ENCODE measurements at regions not wholly inside any gene's neighbourhood (a gene's known extent, or its start where the extent isn't known, plus 50 kb on each side); places are given as distances from the start of the nearest gene placed in this dataset.

- Histone ChIP-seq H3K27me3 (ENCODE audit: insufficient read depth, low read depth, low read length) (no peaks in the 10 kb centered on the region), H3K79me2 (replicated peaks; ENCODE audit: insufficient read depth, low read length) (no peaks in the 10 kb centered on the region), H3K36me3 (ENCODE audit: insufficient read depth, low read length) (no peaks in the 10 kb centered on the region), H3K9me2 (ENCODE audit: insufficient read depth, low read length) (no peaks in the 10 kb centered on the region), H3K27ac (ENCODE audit: low read length) (no peak overlapping the region), H3K9me3 (ENCODE audit: low read length) (no peaks in the 10 kb centered on the region), H4K20me1 (ENCODE audit: insufficient read depth) (no peaks in the 10 kb centered on the region), H3F3A (ENCODE audit: insufficient read depth, low read length, poor library complexity, severe bottlenecking) (no peaks in the 10 kb centered on the region), H3K9ac (ENCODE audit: low read length) (no peak overlapping the region), H3K4me3 (ENCODE audit: low read length) (no peak overlapping the region), H3K4me2 (ENCODE audit: low read length) (no peak overlapping the region), H2AFZ (ENCODE audit: low read depth, low read length) (no peak overlapping the region)
- TF ChIP-seq RAD21 (conservative IDR thresholded peaks at IDR 0.05) (no peak), POLR2AphosphoS5 (IDR thresholded peaks at IDR 0.05) (no peak), EZH2 (IDR thresholded peaks at IDR 0.05; ENCODE audit: borderline replicate concordance, insufficient read depth, low read length, poor library complexity, severe bottlenecking) (no peak), TAF1 (IDR thresholded peaks at IDR 0.05; ENCODE audit: low read depth) (no peak), REST (IDR thresholded peaks at IDR 0.05; ENCODE audit: borderline replicate concordance) (no peak), EP300 (conservative IDR thresholded peaks at IDR 0.05; ENCODE audit: poor library complexity, severe bottlenecking) (no peak), CTCF (IDR thresholded peaks at IDR 0.05; ENCODE audit: poor library complexity, severe bottlenecking) (no peak), SMC3 (conservative IDR thresholded peaks at IDR 0.05; ENCODE audit: poor library complexity) (no peak), MXI1 (conservative IDR thresholded peaks at IDR 0.05; ENCODE audit: poor library complexity, severe bottlenecking) (no peak)
Measured at GRCh38 chr9:75739884-75740611, 150.4 kb upstream of the PCSK5 start.

GRCh38 chr9:75743855-75744254 lies 146.6 kb upstream of the PCSK5 start:
- Histone ChIP-seq H3K27me3 (ENCODE audit: insufficient read depth, low read depth, low read length) (no peaks in the 10 kb centered on the region), H3K4me2 (ENCODE audit: low read length) (no peak overlapping the region), H4K20me1 (ENCODE audit: insufficient read depth) (no peaks in the 10 kb centered on the region), H3K79me2 (replicated peaks; ENCODE audit: insufficient read depth, low read length) (no peaks in the 10 kb centered on the region), H3K36me3 (ENCODE audit: insufficient read depth, low read length) (no peaks in the 10 kb centered on the region), H3F3A (ENCODE audit: insufficient read depth, low read length, poor library complexity, severe bottlenecking) (no peaks in the 10 kb centered on the region), H3K9ac (ENCODE audit: low read length) (no peak overlapping the region), H3K9me2 (ENCODE audit: insufficient read depth, low read length) (no peaks in the 10 kb centered on the region), H3K27ac (ENCODE audit: low read length) (no peak overlapping the region), H2AFZ (ENCODE audit: low read depth, low read length) (no peak overlapping the region), H3K4me3 (ENCODE audit: low read length) (no peak overlapping the region), H3K9me3 (ENCODE audit: low read length) (peaks cover 4% of the 10 kb centered on the region)
- TF ChIP-seq REST (IDR thresholded peaks at IDR 0.05; ENCODE audit: borderline replicate concordance) (no peak), CTCF (IDR thresholded peaks at IDR 0.05; ENCODE audit: poor library complexity, severe bottlenecking) (no peak), EP300 (conservative IDR thresholded peaks at IDR 0.05; ENCODE audit: poor library complexity, severe bottlenecking) (no peak), RAD21 (conservative IDR thresholded peaks at IDR 0.05) (no peak), TAF1 (IDR thresholded peaks at IDR 0.05; ENCODE audit: low read depth) (no peak), POLR2AphosphoS5 (IDR thresholded peaks at IDR 0.05) (no peak), SMC3 (conservative IDR thresholded peaks at IDR 0.05; ENCODE audit: poor library complexity) (no peak), MXI1 (conservative IDR thresholded peaks at IDR 0.05; ENCODE audit: poor library complexity, severe bottlenecking) (no peak), EZH2 (IDR thresholded peaks at IDR 0.05; ENCODE audit: borderline replicate concordance, insufficient read depth, low read length, poor library complexity, severe bottlenecking) (no peak)
